ENCODE measurements at regions not wholly inside any gene's neighbourhood (a gene's known extent, or its start where the extent isn't known, plus 50 kb on each side); places are given as distances from the start of the nearest gene placed in this dataset.

- no peaks in the 10 kb centered on the region for H3K4me1 ChIP-seq (ENCODE audit: low read length)
- no peak overlapping the region for H3K4me2 ChIP-seq (ENCODE audit: low read length)
- no peak overlapping the region for H2AFZ ChIP-seq (ENCODE audit: low read depth, low read length)
- H3K4me3 ChIP-seq (ENCODE audit: low read length), result no peak overlapping the region
- no peaks in the 10 kb centered on the region for H3K36me3 ChIP-seq (replicated peaks; ENCODE audit: low read depth, low read length)
- H3K9ac ChIP-seq (ENCODE audit: low read length), result no peak overlapping the region
- no peaks in the 10 kb centered on the region for H4K20me1 ChIP-seq (ENCODE audit: insufficient read depth, low read length)
- H3K27me3 ChIP-seq (ENCODE audit: low read depth, low read length), result no peaks in the 10 kb centered on the region
- H3K27ac ChIP-seq (ENCODE audit: low read length), result no peak overlapping the region
- H3K79me2 ChIP-seq (ENCODE audit: low read length), result no peaks in the 10 kb centered on the region
- no peak for TF ChIP-seq CTCF (IDR thresholded peaks at IDR 0.05; ENCODE audit: low read depth, low read length)
- no peak for TF ChIP-seq EZH2phosphoT487 (IDR thresholded peaks at IDR 0.05; ENCODE audit: low read depth)
- H3K9me3 ChIP-seq (ENCODE audit: insufficient read depth, low read length), result no peaks in the 10 kb centered on the region
These were observed 184.1 kb upstream of the LRRC3B start for GRCh38 chr3:26438325-26438940.

- no peak overlapping the region for H3K9ac ChIP-seq (ENCODE audit: low read length)
- H4K20me1 ChIP-seq (ENCODE audit: insufficient read depth, low read length), result no peaks in the 10 kb centered on the region
- no peak overlapping the region for H3K27ac ChIP-seq (ENCODE audit: low read length)
- no peaks in the 10 kb centered on the region for H3K9me3 ChIP-seq (ENCODE audit: insufficient read depth, low read length)
- no peaks in the 10 kb centered on the region for H3K4me1 ChIP-seq (ENCODE audit: low read length)
- H3K4me2 ChIP-seq (ENCODE audit: low read length), result no peak overlapping the region
- H3K36me3 ChIP-seq (replicated peaks; ENCODE audit: low read depth, low read length), result no peaks in the 10 kb centered on the region
- TF ChIP-seq EZH2phosphoT487 (IDR thresholded peaks at IDR 0.05; ENCODE audit: low read depth) (no peak), CTCF (IDR thresholded peaks at IDR 0.05; ENCODE audit: low read depth, low read length) (no peak)
- H3K79me2 ChIP-seq (ENCODE audit: low read length), result no peaks in the 10 kb centered on the region
- no peak overlapping the region for H3K4me3 ChIP-seq (ENCODE audit: low read length)
- no peak overlapping the region for H2AFZ ChIP-seq (ENCODE audit: low read depth, low read length)
- no peaks in the 10 kb centered on the region for H3K27me3 ChIP-seq (ENCODE audit: low read depth, low read length)
These were observed 183.3 kb upstream of the LRRC3B start for GRCh38 chr3:26438981-26439884.

GRCh38 chr3:26449996-26450395 is 172.6 kb upstream of the LRRC3B start:
- Histone ChIP-seq H3K4me1 (ENCODE audit: low read length) (peaks cover 4% of the 10 kb centered on the region), H3K79me2 (ENCODE audit: low read length) (no peaks in the 10 kb centered on the region), H2AFZ (ENCODE audit: low read depth, low read length) (no peak overlapping the region), H4K20me1 (ENCODE audit: insufficient read depth, low read length) (no peaks in the 10 kb centered on the region), H3K36me3 (replicated peaks; ENCODE audit: low read depth, low read length) (no peaks in the 10 kb centered on the region), H3K4me2 (ENCODE audit: low read length) (peak overlapping the region; percentile 22), H3K27ac (ENCODE audit: low read length) (no peak overlapping the region), H3K9me3 (ENCODE audit: insufficient read depth, low read length) (no peaks in the 10 kb centered on the region), H3K9ac (ENCODE audit: low read length) (no peak overlapping the region), H3K27me3 (ENCODE audit: low read depth, low read length) (no peaks in the 10 kb centered on the region), H3K4me3 (ENCODE audit: low read length) (no peak overlapping the region)
- TF ChIP-seq CTCF (IDR thresholded peaks at IDR 0.05; ENCODE audit: low read depth, low read length), result no peak
- TF ChIP-seq EZH2phosphoT487 (IDR thresholded peaks at IDR 0.05; ENCODE audit: low read depth), result no peak

GRCh38 chr3:26452363-26452762 is 170.2 kb upstream of the LRRC3B start:
- Histone ChIP-seq H3K79me2 (ENCODE audit: low read length) (no peaks in the 10 kb centered on the region), H3K4me1 (ENCODE audit: low read length) (peaks cover 4% of the 10 kb centered on the region), H3K9me3 (ENCODE audit: insufficient read depth, low read length) (no peaks in the 10 kb centered on the region), H2AFZ (ENCODE audit: low read depth, low read length) (no peak overlapping the region), H3K27me3 (ENCODE audit: low read depth, low read length) (no peaks in the 10 kb centered on the region), H3K4me3 (ENCODE audit: low read length) (no peak overlapping the region), H3K9ac (ENCODE audit: low read length) (no peak overlapping the region), H3K27ac (ENCODE audit: low read length) (no peak overlapping the region), H4K20me1 (ENCODE audit: insufficient read depth, low read length) (no peaks in the 10 kb centered on the region), H3K36me3 (replicated peaks; ENCODE audit: low read depth, low read length) (no peaks in the 10 kb centered on the region), H3K4me2 (ENCODE audit: low read length) (no peak overlapping the region)
- TF ChIP-seq CTCF (IDR thresholded peaks at IDR 0.05; ENCODE audit: low read depth, low read length), result no peak
- TF ChIP-seq EZH2phosphoT487 (IDR thresholded peaks at IDR 0.05; ENCODE audit: low read depth), result no peak

Data from OCI-LY3 (cell line).